ENCODE measurements at regions not wholly inside any gene's neighbourhood (a gene's known extent, or its start where the extent isn't known, plus 50 kb on each side); places are given as distances from the start of the nearest gene placed in this dataset.

DNA sequence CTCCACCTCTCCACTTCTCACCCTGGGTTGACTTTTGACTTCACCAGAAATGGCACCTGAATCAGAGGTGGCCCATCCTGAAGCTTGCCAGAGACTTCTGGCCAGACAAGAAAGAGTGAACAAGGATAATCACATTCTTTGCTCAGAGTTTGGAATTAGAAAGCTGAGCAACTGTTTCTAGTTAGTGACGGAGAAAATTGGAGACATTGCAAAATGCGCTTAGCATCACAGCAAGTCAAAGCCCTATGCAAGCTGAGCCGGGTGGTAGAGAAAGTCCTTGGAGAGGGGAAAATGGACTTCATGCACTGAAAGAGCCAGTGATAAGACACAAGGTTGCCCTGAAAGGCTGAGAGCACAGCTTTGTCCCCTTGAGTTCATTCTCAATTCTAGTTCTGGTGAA lies 161.8 kb downstream of the PAH start:
- TF ChIP-seq EGR1 (IDR thresholded peaks at IDR 0.05) (no peak), FOXM1 (IDR thresholded peaks at IDR 0.05; ENCODE audit: borderline replicate concordance, low read depth) (no peak), NFIC (IDR thresholded peaks at IDR 0.05) (no peak), YY1 (IDR thresholded peaks at IDR 0.05; ENCODE audit: low read depth) (no peak)

DNA sequence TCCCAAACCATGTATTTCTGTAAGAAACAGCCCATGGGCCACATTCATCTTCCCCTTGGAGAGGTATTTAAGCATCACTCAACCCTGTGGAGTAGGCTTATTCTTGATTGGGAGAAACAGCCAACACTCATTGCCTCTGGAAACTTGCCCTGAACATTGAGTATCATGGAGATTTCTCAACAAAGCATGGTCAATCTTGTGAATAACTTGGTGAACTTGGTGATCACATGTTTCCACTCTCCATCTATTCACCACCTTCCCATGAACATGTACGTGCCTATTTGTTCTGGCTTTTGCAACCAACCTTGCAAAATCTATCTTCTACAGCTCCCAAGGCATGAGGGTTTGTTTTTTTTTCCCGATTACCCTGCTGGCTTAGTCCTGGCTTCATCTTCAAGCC lies 163.2 kb downstream of the PAH start:
- TF ChIP-seq TCF12 (IDR thresholded peaks at IDR 0.05; ENCODE audit: low read depth) (no peak), TEAD4 (IDR thresholded peaks at IDR 0.05) (no peak)
- TF ChIP-seq, protein P1, sequence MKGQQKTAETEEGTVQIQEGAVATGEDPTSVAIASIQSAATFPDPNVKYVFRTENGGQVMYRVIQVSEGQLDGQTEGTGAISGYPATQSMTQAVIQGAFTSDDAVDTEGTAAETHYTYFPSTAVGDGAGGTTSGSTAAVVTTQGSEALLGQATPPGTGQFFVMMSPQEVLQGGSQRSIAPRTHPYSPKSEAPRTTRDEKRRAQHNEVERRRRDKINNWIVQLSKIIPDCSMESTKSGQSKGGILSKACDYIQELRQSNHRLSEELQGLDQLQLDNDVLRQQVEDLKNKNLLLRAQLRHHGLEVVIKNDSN (IDR thresholded peaks at IDR 0.05): no peak

DNA sequence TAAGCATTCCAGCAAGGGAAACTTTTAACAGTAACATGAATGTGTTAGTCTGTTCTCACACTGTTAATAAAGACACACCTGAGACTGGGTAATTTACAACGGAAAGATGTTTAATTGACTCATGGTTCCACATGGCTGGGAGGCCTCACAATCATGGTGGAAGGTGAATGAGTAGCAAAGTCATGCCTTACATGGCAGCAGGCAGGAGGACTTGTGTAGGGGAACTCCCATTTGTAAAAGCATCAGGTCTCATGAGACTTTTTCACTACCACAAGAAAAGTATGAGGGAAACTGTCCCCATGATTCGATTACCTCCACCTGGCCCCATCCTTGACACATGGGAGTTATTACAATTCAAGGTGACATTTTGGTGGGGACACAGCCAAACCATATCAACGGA lies 168.3 kb downstream of the PAH start:
- TF ChIP-seq YY1 (IDR thresholded peaks at IDR 0.05; ENCODE audit: low read depth) (no peak), EP300 (IDR thresholded peaks at IDR 0.05; ENCODE audit: borderline replicate concordance) (no peak), ZBTB7A (IDR thresholded peaks at IDR 0.05; ENCODE audit: low read depth) (no peak), EGR1 (IDR thresholded peaks at IDR 0.05) (no peak), TEAD4 (IDR thresholded peaks at IDR 0.05) (no peak), TAF1 (IDR thresholded peaks at IDR 0.05; ENCODE audit: low read depth) (no peak), TCF12 (IDR thresholded peaks at IDR 0.05; ENCODE audit: low read depth) (no peak), RAD21 (IDR thresholded peaks at IDR 0.05; ENCODE audit: low read depth) (no peak), FOXM1 (IDR thresholded peaks at IDR 0.05; ENCODE audit: borderline replicate concordance, low read depth) (no peak), NFIC (IDR thresholded peaks at IDR 0.05) (no peak), CEBPB (IDR thresholded peaks at IDR 0.05) (no peak), CREB1 (IDR thresholded peaks at IDR 0.05; ENCODE audit: low read depth) (no peak)
- TF ChIP-seq, protein P2, sequence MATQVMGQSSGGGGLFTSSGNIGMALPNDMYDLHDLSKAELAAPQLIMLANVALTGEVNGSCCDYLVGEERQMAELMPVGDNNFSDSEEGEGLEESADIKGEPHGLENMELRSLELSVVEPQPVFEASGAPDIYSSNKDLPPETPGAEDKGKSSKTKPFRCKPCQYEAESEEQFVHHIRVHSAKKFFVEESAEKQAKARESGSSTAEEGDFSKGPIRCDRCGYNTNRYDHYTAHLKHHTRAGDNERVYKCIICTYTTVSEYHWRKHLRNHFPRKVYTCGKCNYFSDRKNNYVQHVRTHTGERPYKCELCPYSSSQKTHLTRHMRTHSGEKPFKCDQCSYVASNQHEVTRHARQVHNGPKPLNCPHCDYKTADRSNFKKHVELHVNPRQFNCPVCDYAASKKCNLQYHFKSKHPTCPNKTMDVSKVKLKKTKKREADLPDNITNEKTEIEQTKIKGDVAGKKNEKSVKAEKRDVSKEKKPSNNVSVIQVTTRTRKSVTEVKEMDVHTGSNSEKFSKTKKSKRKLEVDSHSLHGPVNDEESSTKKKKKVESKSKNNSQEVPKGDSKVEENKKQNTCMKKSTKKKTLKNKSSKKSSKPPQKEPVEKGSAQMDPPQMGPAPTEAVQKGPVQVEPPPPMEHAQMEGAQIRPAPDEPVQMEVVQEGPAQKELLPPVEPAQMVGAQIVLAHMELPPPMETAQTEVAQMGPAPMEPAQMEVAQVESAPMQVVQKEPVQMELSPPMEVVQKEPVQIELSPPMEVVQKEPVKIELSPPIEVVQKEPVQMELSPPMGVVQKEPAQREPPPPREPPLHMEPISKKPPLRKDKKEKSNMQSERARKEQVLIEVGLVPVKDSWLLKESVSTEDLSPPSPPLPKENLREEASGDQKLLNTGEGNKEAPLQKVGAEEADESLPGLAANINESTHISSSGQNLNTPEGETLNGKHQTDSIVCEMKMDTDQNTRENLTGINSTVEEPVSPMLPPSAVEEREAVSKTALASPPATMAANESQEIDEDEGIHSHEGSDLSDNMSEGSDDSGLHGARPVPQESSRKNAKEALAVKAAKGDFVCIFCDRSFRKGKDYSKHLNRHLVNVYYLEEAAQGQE (IDR thresholded peaks at IDR 0.05; ENCODE audit: low read depth): no peak
- TF ChIP-seq, protein P3, sequence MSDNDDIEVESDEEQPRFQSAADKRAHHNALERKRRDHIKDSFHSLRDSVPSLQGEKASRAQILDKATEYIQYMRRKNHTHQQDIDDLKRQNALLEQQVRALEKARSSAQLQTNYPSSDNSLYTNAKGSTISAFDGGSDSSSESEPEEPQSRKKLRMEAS (IDR thresholded peaks at IDR 0.05): no peak
- TF ChIP-seq, protein P1 (IDR thresholded peaks at IDR 0.05): no peak

DNA sequence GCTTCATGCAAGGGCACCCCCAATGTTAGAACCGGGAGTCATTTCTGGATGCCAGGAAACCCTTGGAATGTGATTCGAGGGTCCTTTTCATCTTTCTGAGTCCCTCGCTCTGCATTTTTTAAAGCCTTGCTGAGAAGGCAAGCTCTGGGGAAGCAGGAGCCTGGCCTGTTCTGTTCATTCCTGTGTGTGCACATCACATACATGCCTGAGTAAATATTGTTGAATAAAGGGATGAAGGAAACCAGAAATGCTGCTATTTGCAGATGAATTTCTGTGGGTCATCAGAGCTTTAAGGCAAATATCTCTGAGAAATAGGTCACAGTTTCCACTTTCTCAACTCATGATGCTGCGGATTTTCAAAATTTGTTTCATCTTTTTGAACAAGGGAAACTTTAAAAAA lies 170.1 kb downstream of the PAH start:
- TF ChIP-seq TAF1 (IDR thresholded peaks at IDR 0.05; ENCODE audit: low read depth) (no peak), CEBPB (IDR thresholded peaks at IDR 0.05) (no peak), RAD21 (IDR thresholded peaks at IDR 0.05; ENCODE audit: low read depth) (no peak), ZBTB7A (IDR thresholded peaks at IDR 0.05; ENCODE audit: low read depth) (no peak), FOXM1 (IDR thresholded peaks at IDR 0.05; ENCODE audit: borderline replicate concordance, low read depth) (no peak), TCF12 (IDR thresholded peaks at IDR 0.05; ENCODE audit: low read depth) (no peak), EGR1 (IDR thresholded peaks at IDR 0.05) (no peak), EP300 (IDR thresholded peaks at IDR 0.05; ENCODE audit: borderline replicate concordance) (no peak)
- TF ChIP-seq, protein P2 (IDR thresholded peaks at IDR 0.05; ENCODE audit: low read depth): no peak
- TF ChIP-seq, protein P1 (IDR thresholded peaks at IDR 0.05): no peak

DNA sequence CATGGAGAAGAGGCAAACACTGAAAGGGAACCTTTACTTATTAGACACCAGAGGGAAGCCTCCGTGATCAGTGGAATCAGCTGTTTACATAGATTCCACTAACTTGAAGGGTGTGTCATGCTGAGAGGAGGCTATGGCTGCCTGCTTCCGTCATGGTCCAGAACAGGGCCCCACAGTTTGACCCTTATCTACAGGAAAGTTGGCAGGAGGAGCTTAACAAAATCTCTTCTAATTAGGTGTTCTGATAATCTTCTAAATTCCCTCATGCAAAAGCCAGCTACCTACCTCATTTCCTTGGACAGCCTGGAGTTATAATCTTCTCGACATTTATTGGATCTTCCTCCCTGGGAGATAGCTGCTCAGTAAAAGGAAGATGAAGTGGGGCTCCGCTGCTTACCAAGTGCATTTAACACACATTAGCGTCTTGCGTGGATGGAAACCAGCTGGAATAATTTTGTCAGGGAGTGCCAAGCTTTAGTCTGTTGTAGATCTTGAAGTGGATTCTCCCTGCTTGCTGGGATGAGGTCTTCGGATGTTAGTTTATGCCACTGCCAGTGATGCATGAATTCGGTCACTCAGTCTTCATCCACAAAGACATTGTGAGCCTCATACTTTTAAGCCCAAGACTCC lies 171.0 kb downstream of the PAH start:
- TF ChIP-seq, protein P2 (IDR thresholded peaks at IDR 0.05; ENCODE audit: low read depth): no peak
- TF ChIP-seq YY1 (IDR thresholded peaks at IDR 0.05; ENCODE audit: low read depth) (no peak), RAD21 (IDR thresholded peaks at IDR 0.05; ENCODE audit: low read depth) (no peak), CEBPB (IDR thresholded peaks at IDR 0.05) (no peak), NFIC (IDR thresholded peaks at IDR 0.05) (no peak), EGR1 (IDR thresholded peaks at IDR 0.05) (no peak), TEAD4 (IDR thresholded peaks at IDR 0.05) (no peak), TAF1 (IDR thresholded peaks at IDR 0.05; ENCODE audit: low read depth) (no peak), CREB1 (IDR thresholded peaks at IDR 0.05; ENCODE audit: low read depth) (no peak), EP300 (IDR thresholded peaks at IDR 0.05; ENCODE audit: borderline replicate concordance) (no peak), TCF12 (IDR thresholded peaks at IDR 0.05; ENCODE audit: low read depth) (no peak), FOXM1 (IDR thresholded peaks at IDR 0.05; ENCODE audit: borderline replicate concordance, low read depth) (no peak), ZBTB7A (IDR thresholded peaks at IDR 0.05; ENCODE audit: low read depth) (no peak)
- TF ChIP-seq, protein P3 (IDR thresholded peaks at IDR 0.05): no peak
- TF ChIP-seq, protein P1 (IDR thresholded peaks at IDR 0.05): no peak

All from Ishikawa (cell line).